ENCODE measurements at regions not wholly inside any gene's neighbourhood (a gene's known extent, or its start where the extent isn't known, plus 50 kb on each side); places are given as distances from the start of the nearest gene placed in this dataset.

DNA sequence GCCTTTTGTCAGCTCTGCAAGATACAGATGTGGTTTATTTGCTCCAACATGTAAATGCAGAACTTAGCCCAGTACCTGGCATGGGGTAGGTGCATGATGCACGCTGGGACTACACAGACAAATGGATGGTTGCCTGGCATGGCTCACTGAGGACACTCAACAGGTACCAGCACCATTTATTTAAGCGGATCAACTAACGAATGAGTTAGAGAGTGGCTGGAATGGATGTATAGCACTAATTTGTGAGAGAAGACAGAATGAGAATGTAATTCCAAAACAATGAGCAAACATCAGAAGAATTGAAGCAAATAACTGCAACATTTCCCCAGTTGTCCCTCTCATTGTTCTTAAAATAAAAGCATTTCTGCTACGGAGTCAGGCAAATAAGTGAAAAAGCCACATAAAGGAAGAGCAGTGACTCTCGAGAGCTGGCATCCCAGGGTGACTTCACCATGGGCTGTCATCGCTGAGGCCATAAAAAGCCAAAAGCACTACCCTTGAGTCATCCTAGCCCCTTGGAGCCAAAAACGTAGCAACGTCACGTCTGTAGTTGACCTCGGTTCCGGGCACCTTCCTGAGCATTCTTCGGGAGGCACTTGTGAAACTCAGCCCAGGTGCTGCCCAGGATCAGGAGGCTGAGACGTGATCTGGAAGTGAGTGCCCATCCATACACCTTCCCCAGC is 290.3 kb downstream of the NSG2 start:
- TF ChIP-seq ELF1 (IDR thresholded peaks at IDR 0.05; ENCODE audit: borderline replicate concordance, low read depth) (no peak), CBX3 (IDR thresholded peaks at IDR 0.05; ENCODE audit: low read depth) (no peak), POLR2AphosphoS5 (IDR thresholded peaks at IDR 0.05; ENCODE audit: low read depth, low read length) (no peak), EGR1 (IDR thresholded peaks at IDR 0.05; ENCODE audit: low read depth) (no peak), YY1 (IDR thresholded peaks at IDR 0.05; ENCODE audit: extremely low read depth, insufficient replicate concordance, low read depth, low read length) (no peak), SIN3A (IDR thresholded peaks at IDR 0.05; ENCODE audit: low read depth) (no peak), FOSL1 (IDR thresholded peaks at IDR 0.05; ENCODE audit: low read depth) (no peak), EZH2 (IDR thresholded peaks at IDR 0.05) (no peak), SRF (IDR thresholded peaks at IDR 0.05; ENCODE audit: low read depth) (no peak), ZFX (IDR thresholded peaks at IDR 0.05) (no peak), RAD21 (IDR thresholded peaks at IDR 0.05; ENCODE audit: low read depth) (no peak), TCF7L2 (IDR thresholded peaks at IDR 0.05; ENCODE audit: borderline replicate concordance, extremely low read depth, insufficient read depth, insufficient read length) (no peak)
- TF ChIP-seq, protein P1, sequence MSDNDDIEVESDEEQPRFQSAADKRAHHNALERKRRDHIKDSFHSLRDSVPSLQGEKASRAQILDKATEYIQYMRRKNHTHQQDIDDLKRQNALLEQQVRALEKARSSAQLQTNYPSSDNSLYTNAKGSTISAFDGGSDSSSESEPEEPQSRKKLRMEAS (IDR thresholded peaks at IDR 0.05) = no peak
- TF ChIP-seq, protein P2, sequence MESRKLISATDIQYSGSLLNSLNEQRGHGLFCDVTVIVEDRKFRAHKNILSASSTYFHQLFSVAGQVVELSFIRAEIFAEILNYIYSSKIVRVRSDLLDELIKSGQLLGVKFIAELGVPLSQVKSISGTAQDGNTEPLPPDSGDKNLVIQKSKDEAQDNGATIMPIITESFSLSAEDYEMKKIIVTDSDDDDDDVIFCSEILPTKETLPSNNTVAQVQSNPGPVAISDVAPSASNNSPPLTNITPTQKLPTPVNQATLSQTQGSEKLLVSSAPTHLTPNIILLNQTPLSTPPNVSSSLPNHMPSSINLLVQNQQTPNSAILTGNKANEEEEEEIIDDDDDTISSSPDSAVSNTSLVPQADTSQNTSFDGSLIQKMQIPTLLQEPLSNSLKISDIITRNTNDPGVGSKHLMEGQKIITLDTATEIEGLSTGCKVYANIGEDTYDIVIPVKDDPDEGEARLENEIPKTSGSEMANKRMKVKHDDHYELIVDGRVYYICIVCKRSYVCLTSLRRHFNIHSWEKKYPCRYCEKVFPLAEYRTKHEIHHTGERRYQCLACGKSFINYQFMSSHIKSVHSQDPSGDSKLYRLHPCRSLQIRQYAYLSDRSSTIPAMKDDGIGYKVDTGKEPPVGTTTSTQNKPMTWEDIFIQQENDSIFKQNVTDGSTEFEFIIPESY (IDR thresholded peaks at IDR 0.05; ENCODE audit: extremely low read depth, insufficient replicate concordance, low read length) = no peak

More for the DNA sequence above, 290.3 kb downstream of the NSG2 start:
- Histone ChIP-seq H3K4me2 (ENCODE audit: low read length) (no peak overlapping the region), H3K4me3 (replicated peaks in 1 of 2; ENCODE audit: low read depth in 1 of 2, low read length in 2 of 2) (no peak overlapping the region), H3K36me3 (ENCODE audit: control insufficient read depth in 1 of 2, insufficient read depth in 2 of 2, low read length in 2 of 2) (no peaks in the 10 kb centered on the region), H3K9ac (ENCODE audit: low read length) (no peak overlapping the region), H4K20me1 (ENCODE audit: insufficient read depth) (no peaks in the 10 kb centered on the region), H3K27ac (ENCODE audit: low read depth, low read length) (no peak overlapping the region), H2AFZ (ENCODE audit: low read depth, low read length, poor library complexity, severe bottlenecking) (no peak overlapping the region), H3K9me3 (ENCODE audit: control insufficient read depth in 1 of 2, insufficient read depth in 1 of 2, low read depth in 1 of 2, low read length in 2 of 2) (no peaks in the 10 kb centered on the region), H3K4me1 (ENCODE audit: control insufficient read depth in 1 of 2, insufficient read depth in 2 of 2, low read length in 2 of 2) (no peaks in the 10 kb centered on the region), H3K79me2 (ENCODE audit: insufficient read depth, low read length) (no peaks in the 10 kb centered on the region), H3K27me3 (ENCODE audit: insufficient read depth, low read length) (peaks cover 31% of the 10 kb centered on the region; the same call in 1 of the 2 replicates), H3K9me2 (ENCODE audit: insufficient read depth) (no peaks in the 10 kb centered on the region)
- POLR2A ChIA-PET = no interaction called here
- RAD21 ChIA-PET (ENCODE audit: low non-redundant PET in 1 of 2, low total read pairs in 2 of 2, uncharacterized antibody in 2 of 2, unreplicated experiment in 2 of 2) = no interaction called here
- ATAC-seq (no peak), DNase-seq (ENCODE audit: low read depth, low spot score) (no peak)
- BruUV-seq (replicated peaks) = no TSS peak
- CTCF ChIA-PET = interaction anchor here (1.3 kb wide), 1 partner anchor 9 kb away, joined by 5 read pairs; no protein-coding TSS in a partner anchor
- intact Hi-C loops (cut with micrococcal nuclease) = no loop called here

All from HCT116 (cell line).